ENCODE measurements at regions not wholly inside any gene's neighbourhood (a gene's known extent, or its start where the extent isn't known, plus 50 kb on each side); places are given as distances from the start of the nearest gene placed in this dataset.

DNA sequence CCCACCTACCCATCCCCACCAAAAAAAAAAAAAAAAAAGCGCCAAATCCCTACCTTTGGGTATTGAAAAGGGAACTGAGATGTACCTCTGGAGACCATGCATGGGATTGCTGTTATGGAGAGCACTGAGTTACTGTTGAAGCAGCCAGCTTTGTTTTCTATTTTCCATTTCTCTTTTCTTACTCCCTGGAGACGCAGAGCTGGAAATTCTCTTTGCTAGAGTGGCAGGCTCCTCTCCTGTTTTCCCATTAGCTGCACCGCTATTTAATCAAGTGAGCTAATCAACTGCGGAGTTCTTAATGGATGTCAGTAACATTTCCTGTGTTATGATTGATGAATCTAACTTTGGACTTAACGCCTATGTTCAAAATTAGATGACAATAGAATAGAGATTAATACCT, 136.1 kb upstream of the LMCD1 start:
- TF ChIP-seq, protein P1, sequence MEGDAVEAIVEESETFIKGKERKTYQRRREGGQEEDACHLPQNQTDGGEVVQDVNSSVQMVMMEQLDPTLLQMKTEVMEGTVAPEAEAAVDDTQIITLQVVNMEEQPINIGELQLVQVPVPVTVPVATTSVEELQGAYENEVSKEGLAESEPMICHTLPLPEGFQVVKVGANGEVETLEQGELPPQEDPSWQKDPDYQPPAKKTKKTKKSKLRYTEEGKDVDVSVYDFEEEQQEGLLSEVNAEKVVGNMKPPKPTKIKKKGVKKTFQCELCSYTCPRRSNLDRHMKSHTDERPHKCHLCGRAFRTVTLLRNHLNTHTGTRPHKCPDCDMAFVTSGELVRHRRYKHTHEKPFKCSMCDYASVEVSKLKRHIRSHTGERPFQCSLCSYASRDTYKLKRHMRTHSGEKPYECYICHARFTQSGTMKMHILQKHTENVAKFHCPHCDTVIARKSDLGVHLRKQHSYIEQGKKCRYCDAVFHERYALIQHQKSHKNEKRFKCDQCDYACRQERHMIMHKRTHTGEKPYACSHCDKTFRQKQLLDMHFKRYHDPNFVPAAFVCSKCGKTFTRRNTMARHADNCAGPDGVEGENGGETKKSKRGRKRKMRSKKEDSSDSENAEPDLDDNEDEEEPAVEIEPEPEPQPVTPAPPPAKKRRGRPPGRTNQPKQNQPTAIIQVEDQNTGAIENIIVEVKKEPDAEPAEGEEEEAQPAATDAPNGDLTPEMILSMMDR (IDR thresholded peaks at IDR 0.05): no peak
- no peak for TF ChIP-seq EP300 (IDR thresholded peaks at IDR 0.05)

Measured in stomach (tissue), 4 donors.